PC-9 (cell line): ENCODE measurements at regions not wholly inside any gene's neighbourhood (a gene's known extent, or its start where the extent isn't known, plus 50 kb on each side); places are given as distances from the start of the nearest gene placed in this dataset.

Experiments used
- CTCF ChIP-seq: fragments of 200-600 bp; sonication (generic); conservative IDR thresholded peaks from 2 replicates; pipeline ENCODE4 v1.6.1; 2017; ENCODE audit warnings: mixed run types, antibody characterized with exemption, mild to moderate bottlenecking, moderate library complexity
- EZH2 ChIP-seq: fragments of 200-600 bp; sonication (generic); IDR thresholded peaks from 2 replicates; pipeline ENCODE4 v1.8.0; 2017; ENCODE audit warnings: antibody characterized with exemption, low read depth

GRCh38 chr11:92867913-92868619 lies 101.4 kb upstream of the MTNR1B start:
- no peak for TF ChIP-seq CTCF
- TF ChIP-seq EZH2: no peak
